Fibroblast of gingiva (primary cell): ENCODE measurements at regions not wholly inside any gene's neighbourhood (a gene's known extent, or its start where the extent isn't known, plus 50 kb on each side); places are given as distances from the start of the nearest gene placed in this dataset.

Experiments used
- DNase-seq: peaks from one replicate; pipeline ENCODE4 v3.0.0-alpha.2; 2011; ENCODE audit warnings: low read depth

DNA sequence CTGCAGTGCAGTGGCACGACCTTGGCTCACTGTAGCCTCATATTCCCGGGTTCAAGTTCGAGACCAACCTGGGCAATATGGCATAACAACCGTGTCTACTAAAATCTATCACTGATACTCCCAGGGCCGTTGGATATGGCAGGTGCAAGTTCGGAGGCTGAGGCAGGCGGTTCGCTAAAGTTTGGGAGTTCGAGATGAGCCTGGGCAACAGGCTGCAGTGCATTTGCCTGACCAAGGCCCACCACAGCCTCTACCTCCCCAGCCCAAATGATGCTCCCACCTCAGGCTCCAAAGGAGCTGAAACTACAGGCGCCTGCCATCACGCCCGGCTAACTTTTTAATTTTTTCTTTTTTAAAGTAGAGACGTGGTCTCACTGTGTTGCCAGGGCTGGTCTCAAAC, 177.1 kb upstream of the ALG10B start:
- DNase-seq = no peak

DNA sequence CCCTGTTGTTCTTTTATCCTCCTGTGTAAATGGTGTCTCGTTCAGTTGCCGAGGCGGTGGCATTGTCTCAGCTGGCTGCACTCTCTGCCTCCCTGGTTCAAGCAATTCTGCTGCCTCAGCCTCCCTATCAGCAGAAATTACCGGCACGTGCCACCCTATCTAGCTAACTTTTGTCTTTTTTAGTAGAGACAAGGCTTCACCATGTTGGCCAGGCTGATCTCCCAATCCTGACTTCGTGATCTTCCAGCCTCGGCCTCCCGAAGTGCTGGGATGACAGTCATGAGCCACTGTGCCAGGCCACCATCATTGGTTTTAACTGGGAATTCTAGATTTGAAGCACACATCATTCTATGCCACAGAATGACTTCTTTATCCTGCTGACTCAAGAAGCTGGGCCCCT, 175.3 kb upstream of the ALG10B start:
- DNase-seq = no peak

DNA sequence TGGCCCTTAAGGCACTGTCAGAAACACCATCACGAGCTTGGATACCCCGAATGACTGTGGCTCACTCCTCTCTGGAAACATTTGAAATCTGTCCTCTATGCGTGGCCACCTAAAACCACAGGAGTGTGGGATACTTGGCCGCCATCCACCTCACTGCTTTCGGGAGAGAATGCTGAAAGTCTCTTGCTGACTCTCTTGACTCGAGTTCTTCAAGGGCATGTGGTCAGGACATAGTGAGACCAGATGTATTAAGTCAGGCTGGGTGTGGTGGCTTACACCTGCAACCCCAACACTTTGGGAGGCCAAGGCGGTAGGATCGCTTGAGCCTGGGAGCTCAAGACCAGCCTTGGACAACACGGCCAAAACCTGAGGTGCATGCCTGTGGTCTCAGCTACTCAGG, 174.7 kb upstream of the ALG10B start:
- DNase-seq = no peak

DNA sequence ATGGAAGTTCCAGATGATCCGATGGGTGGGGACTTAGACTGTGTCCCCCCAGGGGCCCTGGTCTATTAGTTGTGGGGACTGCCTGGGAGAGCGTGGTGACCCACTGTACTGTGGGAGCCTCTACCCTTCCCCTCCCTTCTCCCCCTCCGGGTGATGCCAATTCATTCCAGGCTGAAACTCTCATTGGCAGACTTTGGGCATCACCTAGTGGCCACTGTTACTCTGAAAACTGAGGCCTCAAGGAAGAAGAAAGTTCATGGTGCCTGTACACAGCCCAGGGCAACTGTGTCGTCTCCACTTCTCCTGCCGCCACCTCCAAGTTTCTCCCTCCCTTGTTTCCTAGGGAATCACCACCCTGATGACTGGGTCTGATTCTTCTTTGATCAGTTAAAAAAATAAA, 173.6 kb upstream of the ALG10B start:
- DNase-seq = no peak

DNA sequence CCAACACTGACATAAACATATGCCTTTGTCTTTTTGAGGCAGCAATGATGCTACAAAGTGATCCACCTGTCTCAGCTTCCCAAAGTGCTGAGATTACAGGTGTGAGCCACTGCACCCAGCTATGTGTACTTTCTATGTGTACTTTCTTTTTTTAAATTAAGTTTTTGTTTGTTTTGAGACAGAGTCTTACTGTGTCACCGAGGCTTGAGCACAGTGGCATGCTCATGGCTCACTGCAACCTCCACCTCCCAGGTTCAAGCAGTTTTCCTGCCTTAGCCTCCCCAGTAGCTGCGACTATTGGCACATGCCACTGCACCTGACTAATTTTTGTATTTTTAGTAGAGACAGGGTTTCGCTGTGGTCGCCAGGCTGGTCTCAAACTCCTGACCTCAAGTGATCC, 172.5 kb upstream of the ALG10B start:
- DNase-seq = no peak

DNA sequence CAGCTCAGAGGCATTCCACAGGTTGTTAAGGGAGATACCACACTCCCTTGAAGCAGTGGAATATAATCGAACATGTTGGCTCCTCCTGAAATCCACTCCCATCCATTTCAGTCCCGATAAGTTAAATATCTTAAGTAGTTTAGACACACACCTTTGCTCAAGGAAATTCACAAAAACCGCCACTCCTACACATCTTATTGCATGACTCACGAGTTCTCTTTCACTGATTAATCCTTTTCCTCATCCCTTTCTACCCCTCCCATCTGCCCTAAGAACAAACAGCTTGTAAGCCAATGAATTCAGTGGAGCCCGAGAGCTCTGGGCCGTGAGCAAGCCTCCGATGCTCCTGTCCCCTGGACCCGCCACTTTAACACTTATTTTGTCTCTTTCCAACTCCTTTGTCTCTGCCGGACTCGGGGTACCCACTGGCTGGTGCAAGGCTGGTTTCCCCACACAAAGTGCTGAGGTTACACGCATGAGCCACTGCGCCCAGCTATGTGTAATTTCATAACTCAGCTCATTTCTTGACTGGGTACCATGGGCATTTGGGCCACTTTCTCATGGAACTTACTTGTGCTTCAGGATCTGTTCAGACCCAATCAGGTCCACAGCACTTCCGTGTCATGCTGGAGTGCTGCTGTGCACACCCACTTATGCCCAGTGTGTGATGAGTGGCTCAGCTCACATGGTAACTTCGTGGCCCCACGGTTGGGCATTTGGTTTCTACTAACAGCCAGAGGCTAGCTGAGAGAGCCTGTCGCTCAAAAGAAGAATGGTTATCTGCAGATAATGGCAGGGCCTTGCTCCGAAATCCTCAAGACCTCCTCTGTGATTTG, 171.8 kb upstream of the ALG10B start:
- DNase-seq = no peak

DNA sequence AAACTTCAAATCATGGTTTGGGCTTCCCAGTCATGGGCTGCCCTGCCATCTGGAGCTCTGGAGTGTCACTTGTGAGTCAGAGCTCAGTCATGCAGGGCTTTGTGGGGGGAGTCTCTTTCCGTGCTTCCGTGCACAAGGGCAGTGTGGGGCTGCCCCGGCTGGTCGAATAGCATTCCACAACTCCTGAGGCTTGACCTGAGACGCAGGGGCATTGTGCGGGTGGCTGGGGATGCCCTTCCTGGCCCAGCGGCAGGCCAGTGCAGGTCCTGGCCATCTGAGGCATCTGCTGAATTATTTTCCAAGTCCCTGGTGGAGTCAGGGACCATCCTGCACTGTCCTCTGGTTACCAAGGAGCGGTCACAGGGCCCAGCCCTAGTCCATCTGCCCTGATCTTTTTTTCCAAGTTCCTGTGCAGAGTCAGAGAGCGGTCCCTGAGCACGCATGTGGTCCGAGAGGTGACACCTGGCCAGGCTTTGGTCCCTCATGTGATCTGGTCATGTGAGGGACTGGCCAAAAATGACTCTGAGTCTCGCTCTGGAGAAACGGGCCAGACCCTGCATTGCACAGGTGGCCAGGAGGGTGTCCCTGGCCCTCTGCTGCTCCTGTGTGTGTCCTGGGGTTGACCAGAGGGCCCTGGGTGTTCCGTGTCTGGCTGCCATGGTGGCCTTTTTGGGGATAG, 167.0 kb upstream of the ALG10B start:
- no peak for DNase-seq

DNA sequence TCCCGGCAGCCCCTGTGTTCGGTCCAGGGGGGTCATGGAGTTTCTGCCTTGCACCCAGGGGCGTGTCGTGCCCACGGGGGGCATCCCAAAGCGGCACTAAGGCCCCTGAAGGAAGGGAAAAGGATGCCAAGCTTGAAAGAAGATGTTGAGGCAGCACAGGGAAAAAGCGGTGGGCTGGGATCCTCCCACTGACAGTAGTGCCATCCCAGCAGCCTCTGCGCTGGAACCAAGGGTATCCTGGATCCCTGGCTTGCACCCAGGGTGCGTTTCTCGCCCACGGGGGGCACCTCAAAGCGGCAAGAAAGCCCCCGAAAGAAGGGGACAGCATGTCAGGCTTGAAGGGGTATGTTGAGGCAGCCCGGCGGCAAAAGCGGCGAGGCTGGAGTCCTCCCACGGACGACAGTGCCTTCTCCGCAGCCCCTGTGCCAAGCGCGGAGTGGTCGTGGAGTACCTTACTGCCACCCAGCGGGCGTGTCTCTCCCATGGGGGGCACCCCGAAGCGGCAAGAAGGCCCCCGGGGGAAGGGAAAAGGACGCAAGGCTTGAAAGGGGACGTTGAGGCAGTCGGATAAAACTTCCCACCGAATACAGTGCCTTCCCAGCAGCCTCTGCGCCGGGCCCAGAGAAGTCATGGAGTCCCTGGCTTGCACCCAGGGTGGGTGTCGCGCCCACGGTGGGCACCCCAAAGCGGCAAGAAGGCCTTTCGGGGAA, 164.4 kb upstream of the ALG10B start:
- no peak for DNase-seq

DNA sequence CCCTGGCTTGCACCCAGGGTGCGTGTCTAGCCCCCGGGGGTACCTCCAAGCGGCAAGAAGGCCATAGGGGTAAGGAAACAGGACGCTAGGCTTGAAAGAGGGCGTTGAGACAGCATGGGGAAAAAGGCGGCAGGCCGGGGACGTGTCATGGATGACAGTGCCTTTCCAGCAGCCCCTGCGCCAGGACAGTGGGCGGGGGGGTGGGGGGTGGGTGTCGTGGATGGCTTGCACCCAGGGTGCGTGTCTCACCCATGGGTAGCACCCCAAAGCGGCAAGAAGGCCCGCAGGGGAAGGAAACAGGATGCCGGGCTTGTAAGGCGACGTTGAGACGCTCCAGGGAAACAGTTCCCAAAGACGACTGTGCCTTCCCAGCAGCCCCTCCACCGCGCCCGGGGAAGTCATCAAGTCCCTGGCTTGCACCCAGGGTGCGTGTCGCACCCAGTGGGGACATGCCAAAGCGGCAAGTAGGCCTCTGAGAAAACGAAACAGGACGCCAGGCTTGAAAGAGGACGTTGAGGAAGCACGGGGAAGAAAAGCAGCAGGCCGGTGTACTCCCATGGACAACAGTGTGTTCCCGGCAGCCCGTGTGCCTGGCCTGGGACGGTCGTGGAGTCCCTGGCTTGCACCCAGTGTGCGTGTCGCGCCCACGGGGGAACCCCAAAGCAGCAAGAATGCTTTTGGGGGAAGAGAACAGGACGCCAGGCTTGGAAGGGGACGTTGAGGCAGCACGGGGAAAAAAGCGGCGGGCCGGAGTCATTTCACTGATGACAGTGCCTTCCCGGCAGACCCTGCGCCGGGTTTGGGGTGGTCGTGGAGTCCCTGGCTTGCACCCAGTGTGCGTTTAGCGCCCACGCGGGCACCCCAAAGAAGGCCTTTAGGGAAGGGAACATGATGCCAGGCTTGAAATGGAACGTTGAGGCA, 163.5 kb upstream of the ALG10B start:
- no peak for DNase-seq

DNA sequence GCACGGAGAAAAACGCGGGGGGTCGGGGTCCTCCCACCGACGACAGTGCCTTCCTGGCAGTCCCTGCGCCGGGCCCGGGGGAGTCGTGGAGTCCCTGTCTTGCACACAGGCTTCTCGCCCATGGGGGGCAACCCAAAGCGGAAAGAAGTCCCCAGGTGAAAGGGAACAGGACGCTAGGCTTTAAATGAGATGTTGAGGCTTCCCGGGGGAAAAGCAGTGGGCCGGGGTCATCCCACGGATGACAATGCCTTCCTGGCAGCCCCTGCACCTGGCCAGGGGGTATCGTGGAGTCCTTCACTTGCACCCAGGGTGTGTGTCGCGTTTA, 162.9 kb upstream of the ALG10B start:
- DNase-seq = no peak

DNA sequence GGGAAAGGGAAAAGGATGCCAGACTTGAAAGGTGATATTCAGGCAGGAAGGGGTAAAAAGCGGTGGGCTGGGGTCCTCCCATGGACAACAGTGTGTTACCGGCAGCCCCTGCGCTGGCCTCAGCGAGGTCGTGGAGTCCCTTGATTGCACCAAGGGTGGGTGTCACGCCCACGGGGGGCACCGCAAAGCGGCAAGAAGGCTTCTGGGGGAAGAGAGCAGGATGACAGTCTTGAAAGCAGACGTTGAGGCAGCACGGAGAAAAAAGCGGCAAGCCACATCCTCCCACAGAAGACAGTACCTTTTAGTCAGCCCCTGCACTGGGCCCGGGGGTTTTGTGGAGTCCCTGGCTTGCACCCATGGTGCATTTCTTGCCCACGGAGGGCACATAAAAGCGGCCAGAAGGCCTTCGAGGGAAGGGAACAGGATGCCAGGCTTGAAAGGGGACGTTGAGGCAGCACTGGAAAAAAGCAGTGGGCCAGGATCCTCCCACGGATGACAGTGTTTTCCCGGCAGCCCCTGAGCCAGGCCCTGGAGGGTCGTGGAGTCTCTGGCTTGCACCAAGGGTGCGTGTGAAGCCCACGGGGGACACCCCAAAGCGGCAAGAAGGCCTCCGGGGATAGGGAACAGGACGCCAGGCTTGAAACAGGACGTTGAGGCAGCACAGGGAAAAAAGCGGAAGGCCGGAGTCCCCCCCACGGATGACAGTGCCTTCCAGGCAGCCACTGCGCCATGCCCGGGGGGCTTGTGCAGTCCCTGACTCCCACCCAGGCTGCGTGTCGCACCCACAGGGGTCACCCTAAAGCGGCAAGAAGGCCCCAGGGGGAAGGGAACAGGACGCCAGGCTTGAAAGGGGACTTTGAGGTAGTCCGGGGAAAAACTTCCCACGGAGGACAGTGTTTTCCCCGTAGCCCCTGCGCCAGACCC, 162.2 kb upstream of the ALG10B start:
- no peak for DNase-seq

DNA sequence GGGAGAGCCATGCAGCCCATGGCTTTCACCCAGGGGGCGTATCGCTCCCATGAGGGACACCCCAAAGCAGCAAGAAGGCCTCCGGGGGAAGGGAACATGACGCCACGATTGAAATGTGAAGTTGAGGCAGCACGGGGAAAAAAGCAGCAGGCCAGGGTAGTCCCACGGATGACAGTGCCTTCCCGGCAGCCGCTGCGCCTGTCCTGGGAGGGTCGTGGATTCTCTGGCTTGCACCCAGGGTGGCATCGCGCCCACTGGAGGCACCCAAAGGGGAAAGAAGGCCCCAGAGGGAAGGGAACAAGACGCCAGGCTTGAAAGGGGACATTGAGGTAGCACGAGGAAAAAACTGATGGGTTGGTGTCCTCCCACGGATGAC, 161.6 kb upstream of the ALG10B start:
- no peak for DNase-seq

DNA sequence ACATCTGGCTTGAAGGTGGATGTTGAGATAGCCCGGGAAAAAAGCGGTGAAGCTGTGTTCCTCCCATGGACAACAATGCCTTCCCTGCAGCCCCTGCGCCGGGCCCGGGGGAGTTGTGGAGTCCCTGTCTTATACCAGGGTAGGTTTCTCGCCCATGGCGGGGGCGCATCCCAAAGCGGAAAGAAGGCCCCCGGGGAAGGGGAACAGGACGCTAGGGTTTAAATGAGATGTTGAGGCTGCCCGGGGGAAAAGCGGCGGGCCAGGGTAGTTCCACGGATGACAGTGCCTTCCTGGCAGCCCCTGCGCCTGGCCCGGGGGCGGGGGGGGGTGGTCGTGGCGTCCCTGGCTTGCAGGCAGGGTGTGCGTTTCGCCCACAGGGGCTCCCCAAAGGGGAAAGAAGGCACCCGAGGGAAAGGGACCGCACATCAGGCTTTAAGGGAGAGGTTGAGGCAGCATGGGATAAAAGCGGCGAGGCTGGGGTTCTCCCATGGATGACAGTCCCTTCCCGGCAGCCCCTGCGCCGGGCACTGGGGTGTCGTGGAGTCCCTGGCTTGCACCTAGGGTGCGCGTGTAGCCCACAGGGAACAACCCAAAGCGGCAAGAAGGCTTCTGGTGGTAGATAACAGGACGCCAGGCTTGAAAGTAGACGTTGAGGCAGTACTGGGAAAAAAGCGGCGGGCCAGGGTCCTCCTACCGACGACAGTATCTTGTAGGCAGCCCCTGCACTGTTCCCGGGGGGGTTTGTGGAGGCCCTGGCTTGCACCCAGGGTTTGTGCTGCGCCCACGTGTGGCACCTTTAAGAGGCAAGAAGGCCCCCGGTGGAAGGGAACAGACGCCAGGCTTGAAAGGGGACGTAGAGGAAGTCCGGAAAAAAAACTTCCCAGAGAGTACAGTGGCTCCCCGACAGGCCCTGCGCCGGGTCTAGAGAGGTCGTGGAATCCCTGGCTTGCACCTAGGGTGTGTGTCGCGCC, 160.8 kb upstream of the ALG10B start:
- DNase-seq = no peak

DNA sequence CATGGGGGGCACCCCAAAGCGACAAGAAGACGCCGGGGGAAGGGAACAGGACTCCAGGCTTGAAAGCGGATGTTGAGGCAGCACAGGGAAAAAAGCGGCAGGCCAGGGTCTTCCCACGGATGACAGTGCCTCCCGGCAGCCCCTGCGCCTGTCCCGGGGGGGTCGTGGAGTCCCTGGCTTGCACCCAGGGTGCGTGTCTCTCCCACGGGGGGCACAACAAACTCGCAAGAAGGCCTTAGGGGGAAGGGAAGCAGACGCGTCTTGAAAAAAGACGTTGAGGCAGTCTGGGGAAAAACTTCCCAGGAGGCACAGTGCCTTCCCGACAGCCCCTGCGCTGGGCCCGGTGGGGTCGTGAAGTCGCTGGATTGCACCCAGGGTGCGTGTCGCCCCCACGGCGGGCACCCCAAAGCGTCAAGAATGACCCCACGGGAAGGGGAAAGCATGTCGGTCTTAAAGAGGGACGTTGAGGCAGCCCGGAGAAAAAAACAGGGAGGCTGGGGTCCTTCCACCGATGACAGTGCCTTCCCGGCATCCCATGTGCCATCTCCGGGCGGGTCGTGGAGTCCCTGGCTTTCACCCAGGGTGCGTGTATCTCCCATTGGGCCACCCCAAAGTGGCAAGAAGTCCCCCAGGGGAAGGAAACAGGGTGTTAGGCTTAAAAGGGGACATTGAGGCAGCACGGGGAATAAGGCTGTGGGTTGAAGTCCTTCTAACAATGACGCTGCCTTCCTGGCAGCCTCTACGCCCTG, 159.9 kb upstream of the ALG10B start:
- DNase-seq = no peak

DNA sequence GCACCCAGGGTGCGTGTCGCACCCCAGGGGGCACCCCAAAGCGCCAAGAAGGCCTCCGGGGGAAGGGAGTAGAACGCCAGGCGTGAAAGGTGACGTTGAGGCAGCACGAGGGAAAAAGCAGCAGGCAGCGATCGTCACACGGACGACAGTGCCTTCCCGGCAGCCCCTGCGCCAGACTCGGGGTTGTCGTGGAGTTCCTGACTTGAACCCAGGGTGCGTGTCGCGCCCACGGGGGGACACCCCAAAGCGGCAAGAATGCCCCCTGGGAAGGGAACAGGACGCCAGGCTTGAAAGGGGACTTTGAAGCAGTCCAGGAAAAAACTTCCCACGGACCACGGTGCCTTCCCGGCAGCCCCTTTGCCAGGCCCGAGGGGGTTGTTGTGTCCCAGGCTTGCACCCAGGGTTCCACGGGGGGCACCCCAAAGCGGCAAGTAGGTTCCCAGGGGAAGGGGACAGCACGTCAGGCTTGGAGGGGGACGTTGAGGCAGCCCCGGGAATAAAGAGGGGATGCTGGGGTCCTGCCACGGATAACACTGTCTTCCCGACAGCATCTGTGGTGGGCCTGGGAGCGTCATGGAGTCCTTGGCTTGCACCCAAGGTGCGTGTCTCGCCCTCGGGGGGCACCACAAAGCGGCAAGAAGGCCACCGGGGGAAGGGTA, 159.2 kb upstream of the ALG10B start:
- DNase-seq = no peak

DNA sequence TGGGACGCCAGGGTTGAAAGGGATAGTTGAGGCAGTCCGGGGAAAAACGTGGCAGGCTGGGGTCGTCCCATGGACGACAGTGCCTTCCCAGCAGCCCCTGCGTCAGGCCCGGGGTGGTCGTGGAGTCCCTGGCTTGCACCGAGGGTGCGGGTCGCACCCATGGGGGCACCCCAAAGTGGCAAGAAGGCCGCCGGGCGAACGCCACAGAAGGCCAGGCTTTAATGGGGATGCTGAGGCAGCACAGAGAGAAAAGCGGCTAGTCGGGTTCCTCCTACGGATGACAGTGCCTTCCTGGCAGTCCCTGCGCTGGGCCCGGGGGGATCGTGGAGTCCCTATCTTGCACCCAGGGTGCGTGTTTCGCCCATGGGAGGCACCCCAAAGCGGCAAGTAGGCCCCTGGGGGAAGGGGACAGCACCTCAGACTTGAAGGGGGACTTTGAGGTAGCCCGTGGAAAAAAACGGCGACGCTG, 158.6 kb upstream of the ALG10B start:
- no peak for DNase-seq

DNA sequence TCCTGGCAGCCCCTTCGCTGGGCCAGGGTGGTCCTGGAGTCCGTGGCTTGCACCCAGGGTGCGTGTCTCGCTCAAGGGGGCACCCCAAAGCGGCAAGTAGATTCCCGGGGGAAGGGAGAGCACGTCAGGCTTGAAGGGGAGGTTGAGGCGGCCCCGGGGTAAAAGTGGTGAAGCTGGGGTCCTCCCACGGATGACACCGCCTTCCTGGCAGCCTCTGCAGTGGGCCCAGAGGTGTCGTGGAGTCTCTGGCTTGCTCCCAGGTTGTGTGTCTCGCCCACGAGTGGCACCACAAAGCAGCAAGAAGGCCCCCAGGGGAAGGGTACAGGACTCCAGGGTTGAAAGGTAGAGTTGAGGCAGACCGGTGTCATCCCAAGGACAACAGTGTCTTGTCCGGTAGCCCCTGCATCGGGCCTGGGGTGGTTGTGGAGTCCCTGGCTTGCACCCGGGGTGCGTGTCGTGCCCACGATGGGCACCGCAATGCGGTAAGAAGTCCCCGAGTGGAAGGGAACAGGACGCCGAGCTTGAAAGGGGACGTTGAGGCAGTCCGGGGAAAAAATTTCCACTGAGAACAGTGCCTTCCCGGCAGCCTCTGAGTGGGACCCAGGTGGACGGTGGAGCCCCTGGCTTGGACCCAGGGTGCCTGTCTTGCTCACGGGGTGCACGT, 158.0 kb upstream of the ALG10B start:
- DNase-seq = no peak

DNA sequence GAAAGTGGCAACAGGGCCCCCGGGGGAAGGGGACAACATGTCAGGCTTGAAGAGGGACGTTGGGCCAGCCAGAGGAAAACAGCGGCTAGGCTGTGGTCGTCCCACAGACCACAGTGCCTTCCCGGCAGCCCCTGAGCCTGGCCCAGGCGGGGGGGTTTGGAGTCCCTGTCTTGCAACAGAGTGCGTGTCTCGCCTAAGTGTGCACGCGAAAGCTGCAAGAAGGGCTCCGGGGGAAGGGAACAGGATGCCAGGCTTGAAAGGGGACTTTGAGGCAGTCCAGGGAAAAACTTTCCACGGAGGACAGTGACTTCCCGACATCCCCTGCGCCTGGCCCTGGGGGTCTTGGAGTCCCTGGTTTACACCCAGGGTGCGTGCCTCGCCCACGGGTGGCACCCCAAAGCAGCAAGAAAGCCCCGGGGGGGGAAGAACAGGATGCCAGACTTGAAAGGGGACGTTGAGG, 157.5 kb upstream of the ALG10B start:
- DNase-seq = no peak
